SK-N-SH (cell line): ENCODE measurements at regions not wholly inside any gene's neighbourhood (a gene's known extent, or its start where the extent isn't known, plus 50 kb on each side); places are given as distances from the start of the nearest gene placed in this dataset.

Experiments
- CTCF ChIA-PET: fragments of 300-600, 350-600 bp; formaldehyde crosslinking; extraction: SDS; loops from one replicate; lab custom pipeline; 2021; lab: Yijun Ruan, JAX
- POLR2A ChIA-PET: fragments of 350-600 bp; sonication (Branson Sonifier 250); formaldehyde crosslinking; extraction: SDS; loops from one replicate; lab custom pipeline; 2020; ENCODE audit warnings: antibody characterized with exemption, inconsistent platforms; lab: Yijun Ruan, JAX
- DNase-seq: peaks from one replicate; pipeline ENCODE4 v3.0.0; 2012
- H2AFZ ChIP-seq: fragments of 200-600 bp; sonication (generic); 2 replicates; pipeline ENCODE4 v1.8.1; 2016; ENCODE audit warnings: antibody characterized with exemption, mild to moderate bottlenecking, low read depth
- H3F3A ChIP-seq: fragments of 200-600 bp; sonication (generic); replicated peaks from 2 replicates; pipeline ENCODE3; 2016; ENCODE audit warnings: antibody characterized with exemption, mild to moderate bottlenecking; ENCODE audit not compliant: insufficient read depth
- H3K27ac ChIP-seq, 2 experiments: fragments of 200-500 bp in 1 of 2; fragments of 200-600 bp in 1 of 2; sonication (Bioruptor generic) in 1 of 2; sonication (generic), shearing (Covaris generic) in 1 of 2; 2 replicates each; pipeline versions ENCODE4 v1.5.1 to v1.6.1; 2014 to 2016; ENCODE audit warnings: low read depth in 2 of 2, inconsistent platforms in 1 of 2, low read length in 1 of 2, mild to moderate bottlenecking in 1 of 2, mixed read lengths in 1 of 2
- H3K27me3 ChIP-seq: fragments of 200-600 bp; sonication (generic), shearing (Covaris generic); 2 replicates; pipeline ENCODE4 v1.6.1; 2016; ENCODE audit warnings: mixed run types; ENCODE audit not compliant: insufficient read depth
- H3K36me3 ChIP-seq, 2 experiments: fragments of 200-500 bp in 1 of 2; fragments of 200-600 bp in 1 of 2; sonication (Bioruptor generic) in 1 of 2; sonication (generic) in 1 of 2; replicated peaks in 1 of 2; 2 replicates each; pipeline versions ENCODE3 to v1.5.1; 2014 to 2016; ENCODE audit warnings: low read length in 1 of 2, mild to moderate bottlenecking in 1 of 2; ENCODE audit not compliant: insufficient read depth in 2 of 2, control insufficient read depth in 1 of 2
- H3K4me1 ChIP-seq, 2 experiments: fragments of 200-500 bp in 1 of 2; fragments of 200-600 bp in 1 of 2; sonication (Bioruptor generic) in 1 of 2; sonication (generic), shearing (Covaris generic) in 1 of 2; 2 replicates each; pipeline versions ENCODE4 v1.5.1 to v1.6.1; 2014 to 2016; ENCODE audit warnings: low read depth in 1 of 2, low read length in 1 of 2, mixed run types in 1 of 2; ENCODE audit not compliant: insufficient read depth in 2 of 2, control insufficient read depth in 1 of 2
- H3K4me2 ChIP-seq: fragments of 200-600 bp; sonication (generic), shearing (Covaris generic); 2 replicates; pipeline ENCODE4 v1.6.1; 2017; ENCODE audit warnings: mixed run types
- H3K4me3 ChIP-seq, 2 experiments: fragments of 200-500 bp in 1 of 2; fragments of 200-600 bp in 1 of 2; sonication (Bioruptor generic) in 1 of 2; sonication (generic), shearing (Covaris generic) in 1 of 2; 2 replicates each; pipeline versions ENCODE4 v1.5.1 to v1.8.1; 2014 to 2016; ENCODE audit warnings: low read depth in 2 of 2, inconsistent platforms in 1 of 2, low read length in 1 of 2, mild to moderate bottlenecking in 1 of 2, mixed read lengths in 1 of 2, moderate library complexity in 1 of 2
- H3K79me2 ChIP-seq: fragments of 200-600 bp; sonication (generic); 2 replicates; pipeline ENCODE4 v1.8.1; 2017; ENCODE audit warnings: mild to moderate bottlenecking; ENCODE audit not compliant: insufficient read depth
- H3K9ac ChIP-seq: fragments of 200-600 bp; sonication (generic); 2 replicates; pipeline ENCODE4 v1.6.1; 2017; ENCODE audit warnings: mixed run types
- H3K9me2 ChIP-seq: fragments of 200-600 bp; sonication (generic); 2 replicates; pipeline ENCODE4 v1.6.1; 2017; ENCODE audit warnings: mixed run types
- H3K9me3 ChIP-seq: fragments of 200-600 bp; sonication (generic); 2 replicates; pipeline ENCODE4 v1.6.1; 2017; ENCODE audit warnings: mixed run types, mild to moderate bottlenecking, moderate library complexity
- H4K20me1 ChIP-seq: fragments of 200-600 bp; sonication (generic); 2 replicates; pipeline ENCODE4 v1.6.1; 2017; ENCODE audit warnings: mild to moderate bottlenecking, mixed run types; ENCODE audit not compliant: insufficient read depth
- CHD2 ChIP-seq: fragments of 150-350 bp; IDR thresholded peaks from 2 replicates; pipeline ENCODE4 v1.6.1; 2018; ENCODE audit warnings: low read length; ENCODE audit not compliant: partially characterized antibody
- EZH2phosphoT487 ChIP-seq: fragments of 200-600 bp; sonication (generic); IDR thresholded peaks from 2 replicates; pipeline ENCODE4 v1.6.1; 2017; ENCODE audit warnings: low read depth, mixed run types, mild to moderate bottlenecking, antibody characterized with exemption, moderate library complexity, borderline replicate concordance
- FOXM1 ChIP-seq: IDR thresholded peaks from 2 replicates; pipeline ENCODE4 v1.4.0; 2012; ENCODE audit warnings: low read depth, mild to moderate bottlenecking
- GABPA ChIP-seq: IDR thresholded peaks from 2 replicates; pipeline ENCODE4 v1.4.0; 2012; ENCODE audit warnings: low read depth, mild to moderate bottlenecking
- POLR2AphosphoS5 ChIP-seq: IDR thresholded peaks from 2 replicates; pipeline ENCODE4 v1.6.1; 2012; ENCODE audit warnings: low read depth, low read length
- RAD21 ChIP-seq: IDR thresholded peaks from 2 replicates; pipeline ENCODE4 v1.6.1; 2012; ENCODE audit warnings: mild to moderate bottlenecking, low read length
- RFX5 ChIP-seq: IDR thresholded peaks from 2 replicates; pipeline ENCODE4 v1.6.1; 2012; ENCODE audit warnings: mild to moderate bottlenecking, improper control_type of control experiment, low read length
- SIN3A ChIP-seq: IDR thresholded peaks from 2 replicates; pipeline ENCODE4 v1.6.1; 2012; ENCODE audit warnings: low read depth, mild to moderate bottlenecking, low read length, moderate library complexity, borderline replicate concordance
- TEAD4 ChIP-seq: IDR thresholded peaks from 2 replicates; pipeline ENCODE4 v1.4.0; 2012; ENCODE audit warnings: mild to moderate bottlenecking, borderline replicate concordance; ENCODE audit not compliant: insufficient read depth
- WGBS: methylation state at CpG from one replicate; pipeline ENCODE4 v1.1.6; 2017; ENCODE audit warnings: low lambda C conversion rate; 5-methylcytosine and 5-hydroxymethylcytosine counted together
- TF ChIP-seq, protein P1 (sequence below): IDR thresholded peaks from 2 replicates; pipeline ENCODE4 v1.6.1; 2012; ENCODE audit warnings: mild to moderate bottlenecking, low read depth, low read length, moderate library complexity
- TF ChIP-seq, protein P2 (sequence below): IDR thresholded peaks from 2 replicates; pipeline ENCODE4 v1.4.0; 2012; ENCODE audit warnings: low read depth, borderline replicate concordance
- TF ChIP-seq, protein P3 (sequence below): fragments of 200-600 bp; sonication (generic); IDR thresholded peaks from 2 replicates; pipeline ENCODE4 v1.6.1; 2017; ENCODE audit warnings: antibody characterized with exemption, mild to moderate bottlenecking, moderate library complexity

DNA sequence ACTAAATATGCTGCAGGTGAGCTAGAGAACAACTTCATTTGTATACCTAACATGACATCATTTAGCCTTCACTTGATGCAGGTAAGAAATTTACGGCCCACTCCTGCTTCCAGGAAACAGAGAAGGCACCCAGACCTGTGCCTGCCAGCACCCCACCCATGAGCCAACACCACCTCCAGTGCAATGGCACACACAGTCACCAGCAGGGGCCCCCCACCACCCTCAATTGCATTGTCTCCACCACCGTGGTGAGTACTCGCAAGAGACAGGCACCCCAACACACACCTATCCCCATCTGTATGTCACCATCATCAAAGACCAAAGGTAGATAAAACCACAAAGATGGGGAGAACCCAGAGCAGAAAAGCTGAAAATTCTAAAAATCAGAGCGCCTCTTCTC is 107.6 kb downstream of the KLHL28 start:
- Histone ChIP-seq H2AFZ (no peak overlapping the region), H3F3A (no peaks in the 10 kb centered on the region), H3K79me2 (no peaks in the 10 kb centered on the region), H3K4me3 (no peak overlapping the region), H3K36me3 (no peaks in the 10 kb centered on the region), H3K4me1 (no peaks in the 10 kb centered on the region), H3K9me3 (no peaks in the 10 kb centered on the region), H3K9ac (no peak overlapping the region), H3K9me2 (no peaks in the 10 kb centered on the region), H3K27ac (no peak overlapping the region), H3K27me3 (no peaks in the 10 kb centered on the region), H4K20me1 (no peaks in the 10 kb centered on the region), H3K4me2 (no peak overlapping the region)
- TF ChIP-seq POLR2AphosphoS5 (no peak), CHD2 (no peak)
- TF ChIP-seq, protein P1, sequence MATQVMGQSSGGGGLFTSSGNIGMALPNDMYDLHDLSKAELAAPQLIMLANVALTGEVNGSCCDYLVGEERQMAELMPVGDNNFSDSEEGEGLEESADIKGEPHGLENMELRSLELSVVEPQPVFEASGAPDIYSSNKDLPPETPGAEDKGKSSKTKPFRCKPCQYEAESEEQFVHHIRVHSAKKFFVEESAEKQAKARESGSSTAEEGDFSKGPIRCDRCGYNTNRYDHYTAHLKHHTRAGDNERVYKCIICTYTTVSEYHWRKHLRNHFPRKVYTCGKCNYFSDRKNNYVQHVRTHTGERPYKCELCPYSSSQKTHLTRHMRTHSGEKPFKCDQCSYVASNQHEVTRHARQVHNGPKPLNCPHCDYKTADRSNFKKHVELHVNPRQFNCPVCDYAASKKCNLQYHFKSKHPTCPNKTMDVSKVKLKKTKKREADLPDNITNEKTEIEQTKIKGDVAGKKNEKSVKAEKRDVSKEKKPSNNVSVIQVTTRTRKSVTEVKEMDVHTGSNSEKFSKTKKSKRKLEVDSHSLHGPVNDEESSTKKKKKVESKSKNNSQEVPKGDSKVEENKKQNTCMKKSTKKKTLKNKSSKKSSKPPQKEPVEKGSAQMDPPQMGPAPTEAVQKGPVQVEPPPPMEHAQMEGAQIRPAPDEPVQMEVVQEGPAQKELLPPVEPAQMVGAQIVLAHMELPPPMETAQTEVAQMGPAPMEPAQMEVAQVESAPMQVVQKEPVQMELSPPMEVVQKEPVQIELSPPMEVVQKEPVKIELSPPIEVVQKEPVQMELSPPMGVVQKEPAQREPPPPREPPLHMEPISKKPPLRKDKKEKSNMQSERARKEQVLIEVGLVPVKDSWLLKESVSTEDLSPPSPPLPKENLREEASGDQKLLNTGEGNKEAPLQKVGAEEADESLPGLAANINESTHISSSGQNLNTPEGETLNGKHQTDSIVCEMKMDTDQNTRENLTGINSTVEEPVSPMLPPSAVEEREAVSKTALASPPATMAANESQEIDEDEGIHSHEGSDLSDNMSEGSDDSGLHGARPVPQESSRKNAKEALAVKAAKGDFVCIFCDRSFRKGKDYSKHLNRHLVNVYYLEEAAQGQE: no peak
- TF ChIP-seq, protein P2, sequence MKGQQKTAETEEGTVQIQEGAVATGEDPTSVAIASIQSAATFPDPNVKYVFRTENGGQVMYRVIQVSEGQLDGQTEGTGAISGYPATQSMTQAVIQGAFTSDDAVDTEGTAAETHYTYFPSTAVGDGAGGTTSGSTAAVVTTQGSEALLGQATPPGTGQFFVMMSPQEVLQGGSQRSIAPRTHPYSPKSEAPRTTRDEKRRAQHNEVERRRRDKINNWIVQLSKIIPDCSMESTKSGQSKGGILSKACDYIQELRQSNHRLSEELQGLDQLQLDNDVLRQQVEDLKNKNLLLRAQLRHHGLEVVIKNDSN: no peak
- ChIA-PET CTCF (interaction anchor here (1.0 kb wide), 1 partner anchor 11 kb away, joined by 3 read pairs; no protein-coding TSS in a partner anchor), POLR2A (no interaction called here)
- DNase-seq: no peak
- 21% methylated on average over 4 of the region's 4 CpGs for WGBS

DNA sequence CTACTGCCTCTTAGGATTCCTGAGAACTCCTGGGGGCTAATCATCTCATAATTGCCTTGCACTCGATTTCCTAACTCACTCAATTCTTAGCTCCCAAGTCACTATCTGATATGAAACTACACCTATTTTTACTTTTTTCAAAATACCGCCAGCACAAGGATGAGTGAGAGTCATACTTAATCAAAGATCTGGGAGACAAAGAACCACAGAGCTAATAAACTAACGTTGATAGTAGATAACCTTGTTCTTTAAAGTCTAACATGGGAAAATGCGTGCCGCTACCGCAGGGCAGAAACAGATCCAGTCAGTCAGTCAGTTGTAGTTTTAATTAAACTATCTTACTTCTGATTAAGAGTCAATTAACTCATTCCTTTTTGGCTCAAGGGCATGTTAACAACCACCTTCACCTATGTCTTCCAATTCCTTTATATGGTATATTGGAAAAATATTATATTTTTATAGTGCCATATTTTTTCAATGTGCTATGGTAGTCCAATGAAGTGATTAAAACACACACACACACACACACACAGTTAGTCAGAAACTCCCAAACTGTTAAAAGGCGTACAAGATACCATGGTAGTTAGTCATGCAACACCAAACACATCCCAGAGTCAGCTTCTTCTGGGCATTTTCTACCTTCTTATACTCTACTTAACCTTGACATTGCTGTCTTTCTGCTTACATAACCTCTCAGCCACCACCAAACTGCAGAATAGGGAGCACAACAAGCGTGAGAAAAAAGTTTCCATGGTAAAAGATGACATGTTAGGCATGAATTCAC is 114.0 kb downstream of the KLHL28 start:
- WGBS: 37% methylated on average over 8 of the region's 8 CpGs
- H3K9me3 ChIP-seq: no peaks in the 10 kb centered on the region
- no peaks in the 10 kb centered on the region for H3K36me3 ChIP-seq
- CTCF ChIA-PET: no interaction called here
- no peaks in the 10 kb centered on the region for H3K9me2 ChIP-seq
- no peaks in the 10 kb centered on the region for H3K79me2 ChIP-seq
- H3K9ac ChIP-seq: no peak overlapping the region
- H3K4me1 ChIP-seq: no peaks in the 10 kb centered on the region
- TF ChIP-seq RAD21 (no peak), RFX5 (no peak), EZH2phosphoT487 (no peak), FOXM1 (no peak), TEAD4 (no peak), SIN3A (no peak), GABPA (no peak)
- TF ChIP-seq, protein P3, sequence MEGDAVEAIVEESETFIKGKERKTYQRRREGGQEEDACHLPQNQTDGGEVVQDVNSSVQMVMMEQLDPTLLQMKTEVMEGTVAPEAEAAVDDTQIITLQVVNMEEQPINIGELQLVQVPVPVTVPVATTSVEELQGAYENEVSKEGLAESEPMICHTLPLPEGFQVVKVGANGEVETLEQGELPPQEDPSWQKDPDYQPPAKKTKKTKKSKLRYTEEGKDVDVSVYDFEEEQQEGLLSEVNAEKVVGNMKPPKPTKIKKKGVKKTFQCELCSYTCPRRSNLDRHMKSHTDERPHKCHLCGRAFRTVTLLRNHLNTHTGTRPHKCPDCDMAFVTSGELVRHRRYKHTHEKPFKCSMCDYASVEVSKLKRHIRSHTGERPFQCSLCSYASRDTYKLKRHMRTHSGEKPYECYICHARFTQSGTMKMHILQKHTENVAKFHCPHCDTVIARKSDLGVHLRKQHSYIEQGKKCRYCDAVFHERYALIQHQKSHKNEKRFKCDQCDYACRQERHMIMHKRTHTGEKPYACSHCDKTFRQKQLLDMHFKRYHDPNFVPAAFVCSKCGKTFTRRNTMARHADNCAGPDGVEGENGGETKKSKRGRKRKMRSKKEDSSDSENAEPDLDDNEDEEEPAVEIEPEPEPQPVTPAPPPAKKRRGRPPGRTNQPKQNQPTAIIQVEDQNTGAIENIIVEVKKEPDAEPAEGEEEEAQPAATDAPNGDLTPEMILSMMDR: no peak
- TF ChIP-seq, protein P1: no peak
- no peaks in the 10 kb centered on the region for H3F3A ChIP-seq
- H3K27me3 ChIP-seq: no peaks in the 10 kb centered on the region
- H3K4me3 ChIP-seq: no peak overlapping the region
- no peak overlapping the region for H3K27ac ChIP-seq
- no peaks in the 10 kb centered on the region for H4K20me1 ChIP-seq
- H3K4me2 ChIP-seq: no peak overlapping the region
- DNase-seq: no peak
- POLR2A ChIA-PET: no interaction called here
- no peak overlapping the region for H2AFZ ChIP-seq
